ENCODE measurements at regions not wholly inside any gene's neighbourhood (a gene's known extent, or its start where the extent isn't known, plus 50 kb on each side); places are given as distances from the start of the nearest gene placed in this dataset.
A peak's percentile ranks its signal among the peaks of the same experiment; 100 is the strongest.
"Not testable (repeated sequence)": the region's sequence is repeated elsewhere in the genome, so short reads cannot be mapped to it uniquely, and the experiment has no call there.

DNA sequence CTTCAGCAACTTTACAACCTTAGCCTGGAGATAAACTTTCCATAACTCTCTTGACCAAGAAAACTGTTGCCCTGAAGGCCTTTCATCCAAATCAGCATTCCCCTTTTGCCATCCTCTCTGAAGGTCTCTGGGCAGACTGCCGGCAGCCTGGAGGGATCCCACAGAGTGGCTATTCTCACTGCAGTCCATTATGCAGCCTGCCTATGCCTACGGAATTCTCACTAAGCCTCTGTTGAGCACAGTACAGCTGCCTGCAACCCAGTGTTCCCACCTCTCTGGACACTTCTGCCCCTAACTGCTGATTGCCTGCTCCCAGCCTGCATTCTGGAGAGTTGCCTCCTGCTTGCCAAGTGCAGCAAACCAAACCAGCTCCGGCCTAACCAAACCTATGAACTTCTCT lies 548.9 kb upstream of the STEAP1 start:
- Histone ChIP-seq H3K4me1 (ENCODE audit: control insufficient read depth, insufficient read depth, low read length) (no peaks in the 10 kb centered on the region), H3K27ac (ENCODE audit: low read depth, low read length) (no peak overlapping the region), H3K27me3 (ENCODE audit: control insufficient read depth, insufficient read depth, low read length, poor library complexity, severe bottlenecking) (no peaks in the 10 kb centered on the region), H3K36me3 (ENCODE audit: control insufficient read depth, insufficient read depth, low read length) (no peaks in the 10 kb centered on the region), H3K4me3 (ENCODE audit: low read length) (no peak overlapping the region), H3K9me3 (ENCODE audit: control insufficient read depth, low read length) (peaks cover 23% of the 10 kb centered on the region), H3K9ac (ENCODE audit: extremely low read depth, low read length, poor library complexity, severe bottlenecking) (no peak overlapping the region)
- Mint-ChIP-seq H3K4me1 (no peaks in the 10 kb centered on the region), H3K4me3 (no peak overlapping the region), H3K27me3 (ENCODE audit: insufficient read depth) (no peaks in the 10 kb centered on the region), H3K36me3 (ENCODE audit: low read depth) (no peaks in the 10 kb centered on the region), H3K27ac (no peak overlapping the region), H3K9me3 (peaks cover 18% of the 10 kb centered on the region)
- 75 to 84% methylated on average over 1 to 3 of the region's 3 CpGs for WGBS, 2 experiments (ENCODE audit: insufficient coverage in 1 of 2, insufficient read length in 1 of 2)
- peak; percentile 53 for DNase-seq
- TF ChIP-seq CTCF (conservative IDR thresholded peaks at IDR 0.05), result no peak

GRCh38 chr7:89606511-89606910 lies 547.8 kb upstream of the STEAP1 start:
- H3K9ac ChIP-seq (ENCODE audit: extremely low read depth, low read length, poor library complexity, severe bottlenecking), result no peak overlapping the region
- TF ChIP-seq CTCF (conservative IDR thresholded peaks at IDR 0.05), result no peak
- no peak for DNase-seq
- no peaks in the 10 kb centered on the region for H3K36me3 ChIP-seq (ENCODE audit: control insufficient read depth, insufficient read depth, low read length)
- H3K27ac Mint-ChIP-seq, result no peak overlapping the region
- H3K27me3 Mint-ChIP-seq (ENCODE audit: insufficient read depth), result peaks cover 2% of the 10 kb centered on the region
- WGBS, 2 experiments (ENCODE audit: insufficient coverage in 1 of 2, insufficient read length in 1 of 2), result 73 to 88% methylated on average over 2 to 3 of the region's 3 CpGs
- H3K4me3 ChIP-seq (ENCODE audit: low read length), result no peak overlapping the region
- H3K4me3 Mint-ChIP-seq, result no peak overlapping the region
- H3K9me3 ChIP-seq (ENCODE audit: control insufficient read depth, low read length), result peaks cover 16% of the 10 kb centered on the region
- H3K9me3 Mint-ChIP-seq, result peaks cover 8% of the 10 kb centered on the region
- H3K27me3 ChIP-seq (ENCODE audit: control insufficient read depth, insufficient read depth, low read length, poor library complexity, severe bottlenecking), result no peaks in the 10 kb centered on the region
- no peak overlapping the region for H3K27ac ChIP-seq (ENCODE audit: low read depth, low read length)
- H3K4me1 Mint-ChIP-seq, result no peaks in the 10 kb centered on the region
- no peaks in the 10 kb centered on the region for H3K4me1 ChIP-seq (ENCODE audit: control insufficient read depth, insufficient read depth, low read length)
- no peaks in the 10 kb centered on the region for H3K36me3 Mint-ChIP-seq (ENCODE audit: low read depth)

- Histone ChIP-seq H3K9ac (ENCODE audit: extremely low read depth, low read length, poor library complexity, severe bottlenecking) (no peak overlapping the region), H3K27me3 (ENCODE audit: control insufficient read depth, insufficient read depth, low read length, poor library complexity, severe bottlenecking) (no peaks in the 10 kb centered on the region), H3K4me1 (ENCODE audit: control insufficient read depth, insufficient read depth, low read length) (no peaks in the 10 kb centered on the region), H3K4me3 (ENCODE audit: low read length) (no peak overlapping the region), H3K9me3 (ENCODE audit: control insufficient read depth, low read length) (peaks cover 8% of the 10 kb centered on the region), H3K36me3 (ENCODE audit: control insufficient read depth, insufficient read depth, low read length) (no peaks in the 10 kb centered on the region), H3K27ac (ENCODE audit: low read depth, low read length) (no peak overlapping the region)
- no peaks in the 10 kb centered on the region for H3K4me1 Mint-ChIP-seq
- H3K4me3 Mint-ChIP-seq, result no peak overlapping the region
- no peak for DNase-seq
- no peaks in the 10 kb centered on the region for H3K9me3 Mint-ChIP-seq
- H3K27me3 Mint-ChIP-seq (ENCODE audit: insufficient read depth), result peaks cover 2% of the 10 kb centered on the region
- TF ChIP-seq CTCF (conservative IDR thresholded peaks at IDR 0.05), result no peak
- H3K36me3 Mint-ChIP-seq (ENCODE audit: low read depth), result no peaks in the 10 kb centered on the region
- H3K27ac Mint-ChIP-seq, result no peak overlapping the region
Observed at GRCh38 chr7:89607792-89608191, 546.5 kb upstream of the STEAP1 start.

DNA sequence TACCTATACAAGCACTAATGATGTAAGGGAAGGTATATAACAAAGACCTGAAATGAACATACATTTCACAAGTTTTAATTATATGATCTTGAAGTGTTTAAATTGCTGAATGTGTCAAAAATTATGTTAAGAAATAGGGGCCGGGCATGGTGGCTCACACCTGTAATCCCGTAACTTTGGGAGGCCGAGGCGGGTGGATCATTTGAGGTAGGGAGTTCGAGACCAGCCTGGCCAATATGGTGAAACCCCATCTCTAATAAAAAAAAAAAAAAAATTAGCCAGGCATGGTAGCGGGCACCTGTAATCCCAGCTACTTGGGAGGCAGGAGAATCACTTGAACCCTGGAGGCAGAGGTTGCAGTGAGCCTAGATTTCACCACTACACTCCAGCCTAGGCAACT lies 537.4 kb upstream of the STEAP1 start:
- not testable (repeated sequence) for H3K9me3 Mint-ChIP-seq; H3K36me3 Mint-ChIP-seq (ENCODE audit: low read depth); H3K36me3 ChIP-seq (ENCODE audit: control insufficient read depth, insufficient read depth, low read length); H3K9ac ChIP-seq (ENCODE audit: extremely low read depth, low read length, poor library complexity, severe bottlenecking); H3K4me1 ChIP-seq (ENCODE audit: control insufficient read depth, insufficient read depth, low read length); H3K4me3 ChIP-seq (ENCODE audit: low read length); DNase-seq; H3K9me3 ChIP-seq (ENCODE audit: control insufficient read depth, low read length); H3K4me3 Mint-ChIP-seq; H3K27ac Mint-ChIP-seq; H3K27me3 ChIP-seq (ENCODE audit: control insufficient read depth, insufficient read depth, low read length, poor library complexity, severe bottlenecking); H3K4me1 Mint-ChIP-seq; H3K27ac ChIP-seq (ENCODE audit: low read depth, low read length)
- H3K27me3 Mint-ChIP-seq (ENCODE audit: insufficient read depth), result peaks cover 28% of the 10 kb centered on the region
- 73 to 86% methylated on average over 3 to 6 of the region's 6 CpGs for WGBS, 2 experiments (ENCODE audit: insufficient coverage in 1 of 2, insufficient read length in 1 of 2)
